GM23338 (cell line): ENCODE measurements at regions not wholly inside any gene's neighbourhood (a gene's known extent, or its start where the extent isn't known, plus 50 kb on each side); places are given as distances from the start of the nearest gene placed in this dataset.

ENCODE experiments used
- ATAC-seq: fragments of 200-7000 bp; cut with Tn5 transposase; 3 replicates; pipeline ENCODE4 v1.9.1; 2020
- DNase-seq: peaks from one replicate; pipeline ENCODE4 v3.0.0-alpha.2; 2015; ENCODE audit warnings: low spot score
- H2AFZ ChIP-seq: fragments of 200-600 bp; sonication (generic); 2 replicates; pipeline ENCODE4 v1.8.0; 2016; ENCODE audit warnings: antibody characterized with exemption, mild to moderate bottlenecking, moderate library complexity
- H3F3A ChIP-seq: fragments of 200-600 bp; sonication (generic); replicated peaks from 2 replicates; pipeline ENCODE4 v1.8.0; 2017; ENCODE audit warnings: antibody characterized with exemption, mixed run types, low read depth
- H3K27ac ChIP-seq: fragments of 200-600 bp; sonication (generic); 2 replicates; pipeline ENCODE4 v1.6.1; 2016; ENCODE audit warnings: low read depth
- H3K27me3 ChIP-seq: fragments of 200-600 bp; sonication (generic); 2 replicates; pipeline ENCODE4 v1.8.0; 2016; ENCODE audit warnings: mild to moderate bottlenecking, mixed run types, moderate library complexity; ENCODE audit not compliant: insufficient read depth
- H3K36me3 ChIP-seq: fragments of 200-600 bp; sonication (generic); 2 replicates; pipeline ENCODE4 v1.8.0; 2016; ENCODE audit warnings: mild to moderate bottlenecking; ENCODE audit not compliant: insufficient read depth
- H3K4me1 ChIP-seq: fragments of 200-600 bp; sonication (generic); 2 replicates; pipeline ENCODE4 v1.8.0; 2016; ENCODE audit warnings: mild to moderate bottlenecking, moderate library complexity; ENCODE audit not compliant: insufficient read depth
- H3K4me2 ChIP-seq: fragments of 200-600 bp; sonication (generic); 2 replicates; pipeline ENCODE4 v1.7.1; 2017; ENCODE audit warnings: mixed run types
- H3K4me3 ChIP-seq: fragments of 200-600 bp; sonication (generic); 2 replicates; pipeline ENCODE4 v1.6.1; 2016; ENCODE audit warnings: mixed run types
- H3K79me2 ChIP-seq: fragments of 200-600 bp; sonication (generic); replicated peaks from 2 replicates; pipeline ENCODE4 v1.8.0; 2017; ENCODE audit warnings: mild to moderate bottlenecking; ENCODE audit not compliant: insufficient read depth
- H3K9me2 ChIP-seq: fragments of 200-600 bp; sonication (generic); 2 replicates; pipeline ENCODE4 v1.8.0; 2017; ENCODE audit not compliant: insufficient read depth
- H4K20me1 ChIP-seq: fragments of 200-600 bp; sonication (generic); replicated peaks from 2 replicates; pipeline ENCODE4 v1.8.0; 2017; ENCODE audit warnings: mild to moderate bottlenecking; ENCODE audit not compliant: insufficient read depth
- H3K27ac Mint-ChIP-seq: 2 replicates; pipeline ENCODE4 v1.8.0; 2020; ENCODE audit warnings: inconsistent platforms, mild to moderate bottlenecking, moderate library complexity, mixed read lengths
- H3K27me3 Mint-ChIP-seq: 3 replicates; pipeline ENCODE4 v1.8.0; 2022; ENCODE audit warnings: low read depth, mild to moderate bottlenecking, moderate library complexity, mixed read lengths, inconsistent platforms; ENCODE audit not compliant: insufficient read depth, poor library complexity
- H3K36me3 Mint-ChIP-seq: 3 replicates; pipeline ENCODE4 v1.8.0; 2021; ENCODE audit warnings: low read depth, mild to moderate bottlenecking, inconsistent platforms, moderate library complexity, mixed read lengths
- H3K4me1 Mint-ChIP-seq: 3 replicates; pipeline ENCODE4 v1.8.0; 2020; ENCODE audit warnings: mild to moderate bottlenecking, inconsistent platforms, mixed read lengths
- H3K4me3 Mint-ChIP-seq: 3 replicates; pipeline ENCODE4 v1.8.0; 2021; ENCODE audit warnings: moderate library complexity, mild to moderate bottlenecking, inconsistent platforms, mixed read lengths
- H3K9me3 Mint-ChIP-seq: 3 replicates; pipeline ENCODE4 v1.8.0; 2020; ENCODE audit warnings: moderate library complexity, mild to moderate bottlenecking, inconsistent platforms, mixed read lengths
- CREB1 ChIP-seq: fragments of 250-450 bp; sonication (Bioruptor Pico); IDR thresholded peaks from 2 replicates; pipeline ENCODE4 v1.5.0; 2020; ENCODE audit warnings: low read depth, mild to moderate bottlenecking, moderate library complexity
- EZH2phosphoT487 ChIP-seq: fragments of 200-600 bp; sonication (generic); IDR thresholded peaks from one replicate; pipeline ENCODE4 v1.8.1; 2018; ENCODE audit warnings: antibody characterized with exemption; ENCODE audit not compliant: unreplicated experiment
- JUNB ChIP-seq: IDR thresholded peaks from one replicate; pipeline ENCODE4 v1.6.1; 2016; ENCODE audit warnings: antibody characterized with exemption; ENCODE audit not compliant: unreplicated experiment
- NANOG ChIP-seq: IDR thresholded peaks from 2 replicates; pipeline ENCODE4 v1.6.1; 2016; ENCODE audit warnings: antibody characterized with exemption, borderline replicate concordance
- POLR2AphosphoS5 ChIP-seq: IDR thresholded peaks from 2 replicates; pipeline ENCODE4 v1.6.1; 2016; ENCODE audit warnings: antibody characterized with exemption, low read depth
- STAT1 ChIP-seq: IDR thresholded peaks from one replicate; pipeline ENCODE4 v1.6.1; 2016; ENCODE audit warnings: antibody characterized with exemption; ENCODE audit not compliant: unreplicated experiment
- ZNF114 ChIP-seq: fragments of 250-450 bp; sonication (Bioruptor Pico); IDR thresholded peaks from 2 replicates; pipeline ENCODE4 v1.5.0; 2020; ENCODE audit warnings: mild to moderate bottlenecking, moderate library complexity
- ZNF331 ChIP-seq: fragments of 250-450 bp; sonication (Bioruptor Pico); IDR thresholded peaks from 2 replicates; pipeline ENCODE4 v1.5.0; 2020; ENCODE audit warnings: low read depth, mild to moderate bottlenecking, moderate library complexity
- ZNF462 ChIP-seq: fragments of 250-450 bp; sonication (Bioruptor Pico); IDR thresholded peaks from 2 replicates; pipeline ENCODE4 v1.5.0; 2020; ENCODE audit warnings: mild to moderate bottlenecking, moderate library complexity
- TF ChIP-seq, protein P1 (sequence below), 2 experiments: fragments of 200-600 bp in 1 of 2; sonication (generic) in 1 of 2; conservative IDR thresholded peaks; 2 replicates each; pipeline versions ENCODE4 v1.5.1 to v1.6.1; 2016 to 2017; ENCODE audit warnings: antibody characterized with exemption in 2 of 2, low read depth in 2 of 2, mild to moderate bottlenecking in 2 of 2, moderate library complexity in 1 of 2
- TF ChIP-seq, protein P2 (sequence below): IDR thresholded peaks from 2 replicates; pipeline ENCODE4 v1.6.1; 2016; ENCODE audit warnings: antibody characterized with exemption
- TF ChIP-seq, protein P3 (sequence below): IDR thresholded peaks from one replicate; pipeline ENCODE4 v1.6.1; 2018; ENCODE audit warnings: antibody characterized with exemption; ENCODE audit not compliant: unreplicated experiment

DNA sequence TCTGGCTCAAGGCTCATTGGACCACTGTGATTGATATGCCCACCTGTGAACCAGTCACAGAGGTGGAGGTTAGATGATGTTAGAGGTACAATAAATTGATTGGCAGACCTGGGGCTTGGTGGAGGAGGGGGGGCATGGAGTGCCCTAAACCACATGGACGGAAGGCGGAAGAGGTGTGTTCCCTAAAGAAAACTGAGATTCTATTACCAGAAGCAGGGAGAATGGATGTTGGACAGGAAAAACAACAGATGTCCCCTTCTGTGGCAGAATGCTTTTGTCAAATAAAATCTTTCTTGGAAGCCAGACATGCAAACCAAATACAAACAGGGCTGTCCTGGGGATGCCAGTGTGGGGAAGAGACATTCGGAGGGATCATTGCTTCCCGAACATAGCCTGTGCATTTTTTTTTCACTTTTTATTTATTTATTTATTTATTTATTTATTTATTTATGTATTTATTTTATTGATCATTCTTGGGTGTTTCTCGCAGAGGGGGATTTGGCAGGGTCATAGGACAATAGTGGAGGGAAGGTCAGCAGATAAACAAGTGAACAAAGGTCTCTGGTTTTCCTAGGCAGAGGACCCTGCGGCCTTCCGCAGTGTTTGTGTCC lies 433.9 kb downstream of the RPS24 start:
- Histone ChIP-seq H3K36me3 (no peaks in the 10 kb centered on the region), H3K4me3 (no peak overlapping the region), H3K9me2 (no peaks in the 10 kb centered on the region), H3K4me2 (no peak overlapping the region), H3F3A (no peaks in the 10 kb centered on the region), H3K27me3 (no peaks in the 10 kb centered on the region), H2AFZ (no peak overlapping the region), H3K4me1 (0 out of 2 replicates have a peak, but pooled peaks cover 3% of the 10 kb centered on the region), H3K27ac (no peak overlapping the region), H3K79me2 (no peaks in the 10 kb centered on the region), H4K20me1 (no peaks in the 10 kb centered on the region)
- peaks cover 24% of the 10 kb centered on the region for H3K4me1 Mint-ChIP-seq
- no peak overlapping the region for H3K27ac Mint-ChIP-seq
- H3K9me3 Mint-ChIP-seq, result peaks cover 21% of the 10 kb centered on the region; the same call in 2 of the 3 replicates
- ATAC-seq (no peak), DNase-seq (no peak)
- H3K36me3 Mint-ChIP-seq, result peaks cover 8% of the 10 kb centered on the region
- H3K4me3 Mint-ChIP-seq, result no peak overlapping the region
- no peak for TF ChIP-seq ZNF114 (CRISPR knock-in tag)
- TF ChIP-seq, protein P1, sequence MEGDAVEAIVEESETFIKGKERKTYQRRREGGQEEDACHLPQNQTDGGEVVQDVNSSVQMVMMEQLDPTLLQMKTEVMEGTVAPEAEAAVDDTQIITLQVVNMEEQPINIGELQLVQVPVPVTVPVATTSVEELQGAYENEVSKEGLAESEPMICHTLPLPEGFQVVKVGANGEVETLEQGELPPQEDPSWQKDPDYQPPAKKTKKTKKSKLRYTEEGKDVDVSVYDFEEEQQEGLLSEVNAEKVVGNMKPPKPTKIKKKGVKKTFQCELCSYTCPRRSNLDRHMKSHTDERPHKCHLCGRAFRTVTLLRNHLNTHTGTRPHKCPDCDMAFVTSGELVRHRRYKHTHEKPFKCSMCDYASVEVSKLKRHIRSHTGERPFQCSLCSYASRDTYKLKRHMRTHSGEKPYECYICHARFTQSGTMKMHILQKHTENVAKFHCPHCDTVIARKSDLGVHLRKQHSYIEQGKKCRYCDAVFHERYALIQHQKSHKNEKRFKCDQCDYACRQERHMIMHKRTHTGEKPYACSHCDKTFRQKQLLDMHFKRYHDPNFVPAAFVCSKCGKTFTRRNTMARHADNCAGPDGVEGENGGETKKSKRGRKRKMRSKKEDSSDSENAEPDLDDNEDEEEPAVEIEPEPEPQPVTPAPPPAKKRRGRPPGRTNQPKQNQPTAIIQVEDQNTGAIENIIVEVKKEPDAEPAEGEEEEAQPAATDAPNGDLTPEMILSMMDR (conservative IDR thresholded peaks at IDR 0.05; ENCODE audit: low read depth in 2 of 2), result no peak
- TF ChIP-seq JUNB, result no peak
- no peak for TF ChIP-seq CREB1
- no peak for TF ChIP-seq ZNF331 (CRISPR knock-in tag)
- TF ChIP-seq NANOG, result no peak
- no peak for TF ChIP-seq POLR2AphosphoS5
- TF ChIP-seq, protein P2, sequence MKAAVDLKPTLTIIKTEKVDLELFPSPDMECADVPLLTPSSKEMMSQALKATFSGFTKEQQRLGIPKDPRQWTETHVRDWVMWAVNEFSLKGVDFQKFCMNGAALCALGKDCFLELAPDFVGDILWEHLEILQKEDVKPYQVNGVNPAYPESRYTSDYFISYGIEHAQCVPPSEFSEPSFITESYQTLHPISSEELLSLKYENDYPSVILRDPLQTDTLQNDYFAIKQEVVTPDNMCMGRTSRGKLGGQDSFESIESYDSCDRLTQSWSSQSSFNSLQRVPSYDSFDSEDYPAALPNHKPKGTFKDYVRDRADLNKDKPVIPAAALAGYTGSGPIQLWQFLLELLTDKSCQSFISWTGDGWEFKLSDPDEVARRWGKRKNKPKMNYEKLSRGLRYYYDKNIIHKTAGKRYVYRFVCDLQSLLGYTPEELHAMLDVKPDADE, result no peak
- TF ChIP-seq, protein P3, sequence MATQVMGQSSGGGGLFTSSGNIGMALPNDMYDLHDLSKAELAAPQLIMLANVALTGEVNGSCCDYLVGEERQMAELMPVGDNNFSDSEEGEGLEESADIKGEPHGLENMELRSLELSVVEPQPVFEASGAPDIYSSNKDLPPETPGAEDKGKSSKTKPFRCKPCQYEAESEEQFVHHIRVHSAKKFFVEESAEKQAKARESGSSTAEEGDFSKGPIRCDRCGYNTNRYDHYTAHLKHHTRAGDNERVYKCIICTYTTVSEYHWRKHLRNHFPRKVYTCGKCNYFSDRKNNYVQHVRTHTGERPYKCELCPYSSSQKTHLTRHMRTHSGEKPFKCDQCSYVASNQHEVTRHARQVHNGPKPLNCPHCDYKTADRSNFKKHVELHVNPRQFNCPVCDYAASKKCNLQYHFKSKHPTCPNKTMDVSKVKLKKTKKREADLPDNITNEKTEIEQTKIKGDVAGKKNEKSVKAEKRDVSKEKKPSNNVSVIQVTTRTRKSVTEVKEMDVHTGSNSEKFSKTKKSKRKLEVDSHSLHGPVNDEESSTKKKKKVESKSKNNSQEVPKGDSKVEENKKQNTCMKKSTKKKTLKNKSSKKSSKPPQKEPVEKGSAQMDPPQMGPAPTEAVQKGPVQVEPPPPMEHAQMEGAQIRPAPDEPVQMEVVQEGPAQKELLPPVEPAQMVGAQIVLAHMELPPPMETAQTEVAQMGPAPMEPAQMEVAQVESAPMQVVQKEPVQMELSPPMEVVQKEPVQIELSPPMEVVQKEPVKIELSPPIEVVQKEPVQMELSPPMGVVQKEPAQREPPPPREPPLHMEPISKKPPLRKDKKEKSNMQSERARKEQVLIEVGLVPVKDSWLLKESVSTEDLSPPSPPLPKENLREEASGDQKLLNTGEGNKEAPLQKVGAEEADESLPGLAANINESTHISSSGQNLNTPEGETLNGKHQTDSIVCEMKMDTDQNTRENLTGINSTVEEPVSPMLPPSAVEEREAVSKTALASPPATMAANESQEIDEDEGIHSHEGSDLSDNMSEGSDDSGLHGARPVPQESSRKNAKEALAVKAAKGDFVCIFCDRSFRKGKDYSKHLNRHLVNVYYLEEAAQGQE, result no peak
- no peak for TF ChIP-seq EZH2phosphoT487
- TF ChIP-seq ZNF462 (CRISPR knock-in tag), result no peak
- no peak for TF ChIP-seq STAT1
- peaks cover 7% of the 10 kb centered on the region for H3K27me3 Mint-ChIP-seq
